CD4-positive, alpha-beta T cell treated with Interleukin-2 at 100 ng/mL for 4 hours (primary cell): ENCODE measurements at regions not wholly inside any gene's neighbourhood (a gene's known extent, or its start where the extent isn't known, plus 50 kb on each side); places are given as distances from the start of the nearest gene placed in this dataset.
"Not testable (repeated sequence)": the region's sequence is repeated elsewhere in the genome, so short reads cannot be mapped to it uniquely, and the experiment has no call there.

Source experiments
- DNase-seq: peaks from one replicate; pipeline ENCODE4 v3.0.0-alpha.2; 2020; ENCODE audit warnings: low spot score

GRCh38 chr13:53101883-53102282, 73.3 kb downstream of the OLFM4 start:
- no peak for DNase-seq

GRCh38 chr13:53104136-53104535, 75.5 kb downstream of the OLFM4 start:
- no peak for DNase-seq

DNA sequence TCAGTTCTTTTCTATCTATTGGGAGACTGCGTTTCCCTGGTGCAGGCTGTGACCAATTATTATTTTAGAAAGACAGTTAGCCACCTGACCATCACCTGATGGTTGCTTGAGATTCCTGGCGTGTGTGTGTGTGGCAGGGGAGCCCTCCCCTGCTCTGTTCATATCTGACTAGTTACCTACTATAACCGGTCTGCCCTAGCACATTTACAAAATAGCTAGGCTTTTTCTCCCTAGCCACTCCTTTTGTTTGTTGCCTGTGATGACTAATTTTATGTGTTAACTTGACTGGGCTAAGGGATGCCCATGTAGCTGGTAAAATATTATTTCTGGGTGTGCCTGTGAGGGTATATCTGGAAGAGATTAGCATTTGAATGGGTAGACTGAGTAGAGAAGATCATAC, 76.9 kb downstream of the OLFM4 start:
- no peak for DNase-seq

- DNase-seq: no peak
These were observed 77.3 kb downstream of the OLFM4 start for GRCh38 chr13:53105890-53106289.

DNA sequence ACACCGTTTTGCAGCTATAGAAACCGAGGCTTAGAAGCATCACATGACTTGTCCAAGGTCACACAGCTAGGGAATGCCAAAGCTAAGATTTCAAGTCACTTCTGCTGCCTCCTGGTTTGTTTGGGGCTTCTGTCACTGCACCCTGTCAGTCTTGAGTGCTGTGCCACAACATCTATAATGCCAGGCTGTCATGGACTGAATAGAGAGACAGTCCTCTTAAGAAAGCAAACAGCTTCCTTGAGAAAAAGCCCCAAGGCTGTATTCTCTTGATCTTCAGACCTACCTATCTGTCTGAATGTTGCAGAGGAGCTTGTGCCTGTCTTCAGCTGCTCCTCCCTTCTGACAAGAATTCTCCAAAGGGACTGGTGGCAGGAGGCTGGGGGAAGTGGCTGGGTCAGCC, 81.6 kb downstream of the OLFM4 start:
- no peak for DNase-seq

GRCh38 chr13:53110614-53111013, 82.0 kb downstream of the OLFM4 start:
- no peak for DNase-seq

DNA sequence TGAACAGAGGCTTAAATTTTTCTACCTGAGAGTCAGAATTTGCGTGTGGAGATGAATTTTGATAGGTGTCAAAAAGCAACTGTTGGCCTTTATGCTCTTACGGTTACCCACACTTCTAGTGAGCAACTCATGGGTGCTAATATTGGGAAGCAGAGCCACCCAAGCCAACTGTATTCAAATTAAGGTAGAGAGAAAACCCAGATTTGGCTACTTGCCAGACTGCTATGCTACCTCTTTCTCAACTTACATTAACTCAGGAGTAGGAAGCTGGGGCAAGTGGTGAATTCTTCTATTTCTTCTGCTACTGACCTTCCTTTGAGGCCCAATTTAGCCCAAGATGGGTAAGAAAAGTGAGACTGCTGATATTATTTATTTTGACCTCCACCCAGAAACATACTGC, 83.9 kb downstream of the OLFM4 start:
- no peak for DNase-seq

DNA sequence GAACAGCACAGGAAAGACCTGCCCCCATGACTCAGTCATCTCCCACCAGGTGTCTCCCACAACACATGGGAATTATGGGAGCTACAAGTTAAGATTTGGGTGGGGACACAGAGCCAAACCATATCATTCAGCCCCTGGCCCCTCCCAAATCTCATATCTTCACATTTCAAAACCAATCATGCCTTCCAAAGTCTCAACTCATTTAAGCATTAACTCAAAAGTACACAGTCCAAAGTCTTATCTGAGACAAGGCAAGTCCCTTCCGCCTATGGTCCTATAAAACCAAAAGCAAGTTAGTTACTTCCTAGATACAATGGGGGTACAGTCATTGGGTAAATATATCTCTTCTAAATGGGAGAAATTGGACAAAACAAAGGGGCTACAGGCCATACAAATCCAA, 88.4 kb downstream of the OLFM4 start:
- not testable (repeated sequence) for DNase-seq

GRCh38 chr13:53121131-53121773, 92.6 kb downstream of the OLFM4 start:
- DNase-seq: no peak

- no peak for DNase-seq
These were observed 93.3 kb downstream of the OLFM4 start for GRCh38 chr13:53121919-53122318.

- DNase-seq: no peak
These were observed 94.9 kb downstream of the OLFM4 start for GRCh38 chr13:53123536-53123935.

GRCh38 chr13:53124623-53125022, 96.0 kb downstream of the OLFM4 start:
- DNase-seq: no peak

DNA sequence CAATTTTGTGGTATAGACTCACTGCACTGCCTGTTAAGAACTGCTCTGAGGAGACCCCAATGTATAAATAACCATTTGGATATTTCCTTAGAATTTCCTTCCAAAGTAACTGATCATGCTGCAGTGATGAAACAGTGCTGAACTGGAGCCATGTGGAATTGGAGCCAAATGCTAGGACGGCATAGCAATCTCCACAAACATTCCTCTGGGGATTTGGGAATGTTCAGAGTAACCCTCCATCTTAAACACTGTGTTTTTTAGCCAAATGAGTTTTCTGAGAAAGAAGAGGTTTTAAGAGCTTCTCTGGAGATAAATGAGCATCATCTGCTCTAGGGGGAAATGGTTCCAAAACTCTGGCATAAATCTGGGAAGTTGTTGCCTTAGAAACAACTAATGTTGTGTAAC, 98.2 kb downstream of the OLFM4 start:
- DNase-seq: no peak

DNA sequence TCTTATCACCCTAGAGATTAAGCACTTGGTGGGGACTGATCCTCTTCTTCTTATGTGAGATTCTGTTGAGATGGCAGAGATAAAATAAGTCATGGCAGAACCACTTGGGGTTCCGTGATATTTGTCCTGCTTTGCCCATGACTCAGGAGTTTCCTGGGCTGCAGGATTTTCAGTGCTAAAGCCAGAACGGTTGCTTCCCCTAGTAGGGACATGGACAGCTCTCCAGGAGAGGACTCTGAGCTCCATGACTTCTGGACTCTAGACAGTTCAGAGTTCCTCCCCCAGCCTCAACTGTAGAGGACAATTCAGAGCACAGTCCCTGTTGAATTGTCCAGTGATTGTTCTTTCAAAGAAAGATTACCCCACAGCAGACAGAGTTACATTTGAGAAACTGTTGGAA, 98.8 kb downstream of the OLFM4 start:
- no peak for DNase-seq

DNA sequence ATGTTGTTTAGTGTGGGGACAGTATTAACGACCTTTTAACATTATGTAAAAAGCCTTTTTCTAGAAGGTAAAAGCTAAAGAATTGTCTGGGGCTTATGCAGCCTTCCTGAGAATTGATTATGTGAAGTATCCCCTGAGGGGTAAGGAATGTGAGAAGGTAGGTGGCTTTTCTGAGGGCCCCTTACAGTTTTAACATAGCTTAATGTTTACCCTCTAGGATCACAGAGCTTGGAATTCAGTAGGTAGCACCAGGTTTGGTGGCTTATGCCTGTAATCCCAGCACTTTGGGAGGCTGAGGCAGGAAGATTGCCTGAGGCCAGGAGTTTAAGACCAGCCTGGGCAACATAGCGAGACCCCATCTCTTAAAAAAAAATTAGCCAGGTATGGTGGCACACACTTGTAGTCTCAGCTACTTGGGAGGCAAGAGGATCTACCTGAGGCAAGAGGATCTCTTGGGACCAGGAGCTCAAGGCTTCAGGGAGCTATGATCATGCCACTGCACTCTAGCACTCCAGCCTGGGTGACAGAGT, 101.3 kb downstream of the OLFM4 start:
- DNase-seq: no peak

GRCh38 chr13:53131361-53131760, 102.7 kb downstream of the OLFM4 start:
- DNase-seq: no peak

DNA sequence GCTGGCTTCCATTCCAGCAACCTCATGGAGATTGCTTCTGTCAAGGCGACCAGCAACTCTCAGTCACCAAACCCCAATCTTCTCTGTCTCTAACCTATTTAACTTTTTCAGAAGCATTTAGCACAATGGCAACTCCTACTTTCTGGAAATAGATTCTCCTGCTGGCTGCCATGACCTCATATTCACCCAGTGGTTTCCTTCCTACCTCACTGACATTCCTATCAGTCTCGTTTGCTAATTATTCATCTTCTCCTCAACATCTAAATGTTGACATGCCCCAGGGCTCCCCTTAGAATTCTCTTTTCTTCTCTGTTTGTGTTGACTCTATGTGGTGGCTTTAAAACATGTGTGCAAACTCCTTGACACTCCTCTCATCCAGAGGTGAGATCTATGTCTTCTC, 106.7 kb downstream of the OLFM4 start:
- no peak for DNase-seq

GRCh38 chr13:53136554-53137215, 108.1 kb downstream of the OLFM4 start:
- no peak for DNase-seq

DNA sequence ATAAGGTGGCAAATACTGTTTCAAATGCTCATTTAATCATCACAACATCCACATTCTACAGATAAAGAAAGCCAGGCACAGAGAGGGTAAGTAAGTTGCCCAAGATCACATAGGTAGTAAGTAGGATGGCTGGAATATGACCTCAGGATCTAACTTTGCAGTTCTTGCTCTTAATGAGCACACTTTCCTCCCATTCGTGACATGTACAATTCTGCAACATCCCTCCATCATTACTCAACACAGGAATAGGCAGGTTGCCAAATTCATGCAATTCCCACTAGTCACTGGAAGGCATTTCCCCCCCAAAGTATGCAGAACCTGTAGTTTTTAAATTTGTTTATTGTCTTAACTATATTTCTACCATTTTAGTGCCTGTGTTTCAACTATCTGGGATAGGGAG, 109.2 kb downstream of the OLFM4 start:
- DNase-seq: no peak

DNA sequence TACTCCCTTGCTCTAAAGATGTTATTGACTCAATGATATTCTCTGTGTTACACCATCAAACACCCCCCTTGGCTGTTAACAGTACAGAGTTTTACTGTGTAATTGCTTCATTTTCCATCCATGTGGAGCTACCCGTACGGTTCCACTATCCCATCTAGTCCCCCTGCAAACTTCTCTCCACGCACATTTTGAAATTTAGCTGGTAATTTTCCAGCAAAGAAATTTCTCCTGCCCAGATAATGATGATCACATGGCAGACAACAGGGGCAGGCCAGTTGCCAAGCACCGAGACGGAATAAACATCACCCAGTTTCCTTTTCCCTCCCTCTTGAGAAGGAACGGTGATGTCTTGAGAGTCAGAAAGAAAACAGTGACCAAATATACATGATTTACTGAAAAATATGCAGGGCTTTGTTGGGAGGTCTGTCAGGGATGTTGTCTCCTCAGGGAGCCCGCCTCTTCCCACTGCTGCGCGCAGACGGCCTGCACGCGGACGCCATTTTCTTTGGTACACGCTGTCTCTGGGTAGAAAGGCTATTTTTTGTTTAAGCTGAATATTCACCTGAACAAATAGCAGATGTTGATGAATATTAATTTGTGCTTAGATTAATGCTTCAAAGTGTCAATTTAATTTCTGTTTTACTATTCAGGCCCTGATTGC, 109.9 kb downstream of the OLFM4 start:
- no peak for DNase-seq

DNA sequence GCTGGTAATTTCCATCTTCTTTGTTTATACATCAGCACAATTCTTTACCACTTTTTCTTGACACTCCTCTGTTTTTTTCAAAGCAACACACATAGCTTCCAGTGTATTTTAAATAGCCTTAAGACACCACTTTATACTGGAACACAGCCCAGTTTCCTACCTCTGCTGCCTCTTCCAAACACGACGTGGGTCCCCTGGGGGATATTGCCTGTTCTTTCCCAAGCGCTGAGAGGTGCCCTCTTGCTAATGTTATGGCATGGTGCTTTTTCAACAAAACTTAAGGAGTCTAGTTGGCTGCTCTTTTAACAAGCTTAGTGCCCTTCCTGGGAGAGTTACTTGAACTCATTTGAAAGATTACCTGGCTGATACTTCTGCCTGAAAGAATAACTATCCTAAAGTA, 112.7 kb downstream of the OLFM4 start:
- no peak for DNase-seq

- DNase-seq: no peak
These were observed 113.7 kb downstream of the OLFM4 start for GRCh38 chr13:53142306-53142705.

GRCh38 chr13:53143757-53144339, 115.2 kb downstream of the OLFM4 start:
- DNase-seq: no peak
